DMS114 treated with DMSO at 0.1 percent for 48 hours (cell line): ENCODE measurements at regions not wholly inside any gene's neighbourhood (a gene's known extent, or its start where the extent isn't known, plus 50 kb on each side); places are given as distances from the start of the nearest gene placed in this dataset.

ENCODE experiments used
- DNase-seq: peaks from one replicate; lab custom pipeline; 2025; ENCODE audit not compliant: unreplicated experiment; lab: John Stamatoyannopoulos, UW

- no peak for DNase-seq
Observed at GRCh38 chr22:34702279-34702678, 363.7 kb upstream of the ISX start.

GRCh38 chr22:34709641-34710040 is 356.3 kb upstream of the ISX start:
- DNase-seq = no peak

GRCh38 chr22:34722901-34723300 is 343.1 kb upstream of the ISX start:
- no peak for DNase-seq

GRCh38 chr22:34736081-34736480 is 329.9 kb upstream of the ISX start:
- DNase-seq = no peak

GRCh38 chr22:34738661-34739400 is 327.1 kb upstream of the ISX start:
- no peak for DNase-seq

GRCh38 chr22:34743110-34743751 is 322.7 kb upstream of the ISX start:
- DNase-seq = no peak

- no peak for DNase-seq
Observed at GRCh38 chr22:34760276-34761008, 305.5 kb upstream of the ISX start.

- no peak for DNase-seq
Observed at GRCh38 chr22:34761111-34761510, 304.8 kb upstream of the ISX start.

- DNase-seq = no peak
Observed at GRCh38 chr22:34763496-34763895, 302.5 kb upstream of the ISX start.

GRCh38 chr22:34765115-34765514 is 300.8 kb upstream of the ISX start:
- no peak for DNase-seq

GRCh38 chr22:34769361-34769760 is 296.6 kb upstream of the ISX start:
- DNase-seq = no peak

GRCh38 chr22:34776817-34777216 is 289.1 kb upstream of the ISX start:
- no peak for DNase-seq

- no peak for DNase-seq
Observed at GRCh38 chr22:34781681-34782080, 284.3 kb upstream of the ISX start.

GRCh38 chr22:34783436-34783835 is 282.5 kb upstream of the ISX start:
- DNase-seq = no peak

GRCh38 chr22:34784056-34784455 is 281.9 kb upstream of the ISX start:
- DNase-seq = no peak

GRCh38 chr22:34797826-34798225 is 268.1 kb upstream of the ISX start:
- no peak for DNase-seq

GRCh38 chr22:34798605-34799004 is 267.4 kb upstream of the ISX start:
- DNase-seq = no peak

- no peak for DNase-seq
Observed at GRCh38 chr22:34800260-34800980, 265.5 kb upstream of the ISX start.

- no peak for DNase-seq
Observed at GRCh38 chr22:34801221-34801620, 264.7 kb upstream of the ISX start.

- DNase-seq = no peak
Observed at GRCh38 chr22:34804091-34804490, 261.9 kb upstream of the ISX start.

GRCh38 chr22:34804604-34805003 is 261.4 kb upstream of the ISX start:
- DNase-seq = no peak
